Activated naive CD4-positive, alpha-beta T cell (primary cell): ENCODE measurements at regions not wholly inside any gene's neighbourhood (a gene's known extent, or its start where the extent isn't known, plus 50 kb on each side); places are given as distances from the start of the nearest gene placed in this dataset.

ENCODE experiments used
- DNase-seq, 4 experiments: peaks; one replicate each; lab custom pipeline; 2025; lab: John Stamatoyannopoulos, UW

DNA sequence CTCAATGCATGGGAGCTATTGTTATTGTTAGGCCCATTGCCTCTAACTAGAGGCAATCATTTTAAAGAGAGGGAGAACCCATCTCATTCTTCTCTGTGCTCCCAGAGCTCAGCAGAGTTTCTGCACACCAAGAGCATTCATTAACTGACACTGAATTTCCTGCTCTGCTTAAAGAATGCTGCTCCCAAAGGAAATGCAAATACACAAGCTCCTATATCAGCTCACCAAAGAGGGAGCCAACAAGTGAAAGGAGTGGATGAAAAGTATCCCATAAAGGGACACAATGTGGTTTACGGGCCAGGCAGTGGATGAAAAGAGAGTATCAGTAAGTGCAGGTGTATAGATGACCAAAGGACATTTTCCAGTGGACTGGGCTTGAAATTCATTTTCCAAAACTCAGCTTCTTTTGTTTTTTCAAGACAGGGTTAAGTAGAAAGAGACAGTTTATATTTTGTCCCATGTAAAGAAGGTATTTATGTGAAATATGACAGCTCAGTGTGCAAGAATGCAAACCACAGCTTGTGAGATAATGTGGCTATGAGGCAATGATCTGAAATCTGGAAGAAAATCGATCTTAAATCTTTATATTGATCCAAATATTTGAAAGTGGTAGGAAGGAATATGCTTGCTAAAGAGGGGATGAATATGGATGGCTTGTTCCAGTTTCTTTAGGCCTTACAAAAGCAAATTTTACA lies 207.7 kb upstream of the CAMK1G start:
- DNase-seq, result no peak

DNA sequence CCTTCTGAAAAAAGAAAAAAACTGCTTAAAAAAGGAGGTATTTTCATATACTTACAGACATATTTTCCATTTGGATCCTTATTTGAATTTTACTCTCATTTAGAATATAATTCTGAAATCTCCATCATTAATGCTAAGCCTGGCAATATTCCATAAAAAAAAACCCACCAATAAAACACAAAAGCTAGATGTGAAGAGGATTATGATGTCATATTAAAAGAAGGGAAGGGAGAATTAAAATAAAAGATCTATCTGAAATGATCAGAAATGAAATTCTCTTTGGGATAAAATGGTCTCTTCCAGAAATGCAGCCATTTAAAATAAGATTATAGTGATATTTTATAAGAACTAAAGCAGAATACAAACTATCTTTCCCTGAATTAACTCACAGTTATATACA lies 206.7 kb upstream of the CAMK1G start:
- DNase-seq, result no peak

DNA sequence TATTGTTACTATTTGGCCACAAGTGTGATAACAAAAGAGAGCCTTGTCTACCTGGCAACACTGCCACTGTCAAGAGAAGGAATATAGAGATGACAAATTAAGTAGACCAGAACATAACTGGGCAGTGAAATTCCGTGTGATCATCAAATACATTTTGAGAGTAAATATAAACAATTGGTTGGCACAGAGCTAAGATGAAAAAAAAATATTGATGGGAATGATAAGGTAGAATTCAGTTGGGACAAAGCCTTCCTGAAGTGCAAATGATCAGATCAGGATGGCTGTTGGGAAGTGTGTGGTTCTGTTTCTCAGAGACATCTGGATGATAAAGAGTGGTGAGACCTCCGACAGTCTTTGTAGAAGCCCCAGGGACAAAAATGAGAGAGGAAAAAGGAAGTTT lies 205.5 kb upstream of the CAMK1G start:
- no peak for DNase-seq

DNA sequence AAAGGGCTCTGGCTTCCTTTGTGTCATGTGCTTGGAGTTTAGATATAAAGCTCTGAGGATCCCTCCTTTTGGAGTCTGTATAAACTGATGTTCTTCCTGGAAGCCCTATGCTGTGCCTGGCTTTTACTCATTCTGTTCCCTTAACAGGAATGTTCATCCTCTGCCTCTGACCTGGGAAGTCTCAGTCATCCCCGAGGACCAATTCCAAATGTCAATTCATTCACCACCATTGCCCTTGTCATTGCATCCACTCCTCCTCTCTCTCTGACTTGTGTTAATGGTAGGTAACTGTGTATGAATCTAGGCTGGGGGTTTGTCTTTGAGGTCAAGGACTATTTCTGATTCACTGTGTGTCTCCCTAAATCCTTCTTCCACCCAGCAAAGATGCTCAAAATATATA lies 204.2 kb upstream of the CAMK1G start:
- DNase-seq, result no peak

DNA sequence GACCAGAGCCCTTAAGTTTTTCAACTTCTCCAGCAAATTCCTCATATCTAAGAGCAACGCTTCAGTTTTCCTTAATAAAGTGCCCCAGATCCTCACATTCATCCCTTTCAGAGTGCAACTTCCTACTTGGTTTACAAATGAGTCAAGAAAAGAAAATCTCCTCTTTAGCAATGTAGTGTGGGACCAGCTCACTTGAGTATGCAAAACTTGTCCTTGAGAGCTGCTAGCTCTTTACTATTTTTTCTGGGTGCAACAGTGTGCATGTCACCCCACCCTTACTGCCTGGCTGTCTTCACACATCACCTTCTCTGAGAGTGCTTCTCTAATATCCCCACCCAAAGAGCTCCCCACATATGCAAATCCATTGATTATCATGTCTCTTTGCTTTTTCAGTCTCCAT lies 203.1 kb upstream of the CAMK1G start:
- DNase-seq, result no peak

DNA sequence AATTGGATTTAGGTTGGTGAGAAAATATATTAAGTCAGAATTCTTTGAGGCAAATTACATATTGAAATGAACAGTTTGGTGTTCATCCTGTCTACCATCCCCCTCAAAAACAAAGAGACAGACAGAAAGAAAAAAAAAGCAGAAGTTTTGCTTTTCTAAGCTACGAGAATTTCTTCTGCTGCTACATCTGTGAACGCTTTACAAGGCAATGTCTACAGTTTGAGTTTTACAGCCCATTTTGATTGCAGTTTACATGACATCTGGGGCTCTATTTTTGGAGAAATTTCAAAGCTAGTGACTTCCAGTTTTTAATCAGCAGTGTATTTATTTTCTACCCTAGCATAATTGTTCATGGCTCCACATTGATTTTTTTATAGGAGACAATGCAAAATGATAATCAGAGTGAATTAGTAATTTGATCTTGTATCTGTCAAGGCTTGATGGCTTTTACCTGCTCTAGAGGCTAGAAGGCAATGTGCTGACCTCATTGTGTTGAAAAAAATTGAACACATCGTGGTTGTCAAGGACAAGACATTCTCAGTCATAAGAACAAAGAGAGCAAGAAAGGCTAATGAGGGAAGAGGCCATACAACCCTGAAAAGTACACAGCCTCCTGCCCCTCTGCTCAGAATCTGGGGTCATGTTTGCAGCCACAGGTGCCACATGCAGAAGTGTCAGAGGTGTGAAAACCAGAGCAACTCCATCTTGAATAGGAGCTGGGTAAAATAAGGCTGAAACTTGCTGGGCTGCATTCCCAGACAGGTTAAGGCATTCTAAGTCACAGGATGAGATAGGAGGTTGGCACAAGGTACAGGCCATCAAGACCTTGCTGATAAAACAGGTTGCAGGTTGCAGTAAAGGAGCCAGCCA lies 201.0 kb upstream of the CAMK1G start:
- DNase-seq, result no peak

DNA sequence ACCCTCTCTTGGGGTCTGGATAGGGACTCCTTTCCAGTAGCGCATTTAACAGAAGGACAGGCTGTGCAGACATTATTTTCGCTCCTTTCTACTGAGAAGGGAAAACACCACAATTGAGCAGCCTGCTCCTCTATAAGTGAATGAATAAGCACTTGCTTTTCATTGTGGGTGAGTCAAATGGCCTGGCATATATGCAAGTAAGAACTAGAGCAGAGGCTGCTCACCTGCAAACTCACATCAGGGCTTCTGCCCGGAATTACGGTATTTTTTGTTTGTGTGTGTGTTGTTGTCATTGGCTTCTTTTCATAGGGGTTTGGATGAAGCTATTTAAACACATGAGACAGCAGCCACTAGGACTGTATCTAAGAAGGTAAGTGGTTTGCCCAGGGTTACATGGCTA lies 200.1 kb upstream of the CAMK1G start:
- DNase-seq, result no peak

DNA sequence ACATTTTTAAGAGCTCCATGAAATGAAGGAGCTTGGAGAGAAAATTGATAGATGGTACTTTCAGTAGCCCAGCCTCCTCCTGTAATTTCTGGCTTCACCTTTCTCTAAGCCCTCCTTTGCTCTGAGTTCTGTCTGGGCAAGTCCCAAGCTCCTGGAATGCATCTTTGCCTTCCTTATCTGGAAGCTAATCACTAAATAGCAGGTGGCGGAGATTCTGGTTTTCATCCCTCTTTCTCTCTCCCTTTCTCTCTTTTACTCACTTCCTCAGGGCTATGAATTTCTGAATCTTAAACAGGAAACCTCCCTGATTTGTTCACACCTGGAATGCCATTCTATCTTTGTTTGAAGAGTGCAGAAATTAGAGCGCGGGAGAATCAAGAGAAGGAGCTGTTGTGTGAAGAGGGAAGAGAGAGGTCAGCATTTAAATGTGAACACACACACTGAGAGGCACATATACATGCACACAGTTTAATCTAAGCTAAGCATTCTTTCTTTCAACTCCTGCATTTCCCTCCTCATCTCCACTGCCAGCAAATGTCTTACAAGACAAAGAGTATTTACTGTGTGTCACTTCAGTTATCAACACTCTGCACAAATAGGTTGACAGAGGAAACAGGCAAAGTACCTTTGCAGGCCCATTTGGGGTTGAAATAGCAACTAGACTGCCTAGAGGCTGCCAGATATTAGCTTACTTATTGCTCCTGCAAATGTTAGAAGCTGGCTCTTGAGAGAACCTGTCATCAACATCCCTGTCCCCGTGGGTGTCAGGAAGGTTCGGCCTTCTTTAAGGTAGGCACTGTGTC lies 199.4 kb upstream of the CAMK1G start:
- no peak for DNase-seq

DNA sequence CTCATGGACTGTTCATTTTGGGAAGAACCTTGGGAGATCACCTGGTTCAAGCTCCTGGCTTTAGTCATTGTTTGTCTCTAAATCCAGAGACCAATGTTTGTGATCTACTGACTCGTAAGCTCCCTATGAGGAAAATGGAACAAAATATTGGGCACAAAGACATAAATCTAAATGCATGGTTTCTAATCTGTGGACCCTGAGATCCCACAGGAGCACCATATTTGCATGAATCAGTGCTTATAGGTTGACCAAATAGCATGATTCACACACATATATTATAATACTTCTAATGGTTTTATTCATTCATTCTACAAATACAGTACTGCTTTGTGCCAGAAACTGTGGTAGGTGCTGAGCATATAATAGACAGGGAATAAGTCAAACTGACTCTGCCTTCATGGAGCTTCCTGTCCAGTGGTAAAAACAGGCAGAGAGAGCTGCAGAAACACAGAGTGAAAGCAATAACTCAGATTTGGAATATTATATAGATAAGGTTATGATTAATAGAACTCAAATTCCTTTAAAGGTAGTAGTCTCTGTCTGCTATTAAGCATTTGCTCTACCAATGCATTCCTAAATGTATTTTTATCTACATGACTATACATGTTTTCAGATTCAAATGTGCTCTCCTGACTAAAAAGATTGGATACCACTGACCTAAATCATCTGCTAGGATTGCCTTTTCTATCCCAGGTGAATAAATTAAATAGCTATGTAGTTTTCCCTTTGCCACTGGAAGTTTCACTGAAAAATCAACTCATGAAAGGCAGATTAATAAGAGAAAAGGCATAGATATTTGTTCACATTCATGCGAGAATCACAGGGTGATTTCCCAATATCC lies 198.6 kb upstream of the CAMK1G start:
- no peak for DNase-seq

DNA sequence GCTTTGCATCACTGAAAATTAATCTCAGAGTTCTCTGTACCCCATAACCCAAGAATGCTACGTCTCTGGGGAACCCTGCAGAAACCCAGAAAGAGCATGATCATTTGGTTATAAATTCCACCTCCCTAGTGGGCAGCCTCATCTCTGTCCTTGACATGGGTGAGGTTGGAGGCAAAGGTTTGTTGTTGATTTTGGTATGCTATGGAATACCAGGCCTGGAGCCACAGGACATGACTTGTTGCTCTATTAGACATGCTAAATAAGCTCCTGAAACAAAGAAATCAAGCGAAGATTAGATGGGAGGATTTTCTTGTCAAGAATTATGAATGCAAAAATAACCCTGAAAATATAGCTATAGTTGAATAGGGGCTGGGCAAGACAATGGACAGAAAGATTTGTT lies 197.4 kb upstream of the CAMK1G start:
- no peak for DNase-seq

DNA sequence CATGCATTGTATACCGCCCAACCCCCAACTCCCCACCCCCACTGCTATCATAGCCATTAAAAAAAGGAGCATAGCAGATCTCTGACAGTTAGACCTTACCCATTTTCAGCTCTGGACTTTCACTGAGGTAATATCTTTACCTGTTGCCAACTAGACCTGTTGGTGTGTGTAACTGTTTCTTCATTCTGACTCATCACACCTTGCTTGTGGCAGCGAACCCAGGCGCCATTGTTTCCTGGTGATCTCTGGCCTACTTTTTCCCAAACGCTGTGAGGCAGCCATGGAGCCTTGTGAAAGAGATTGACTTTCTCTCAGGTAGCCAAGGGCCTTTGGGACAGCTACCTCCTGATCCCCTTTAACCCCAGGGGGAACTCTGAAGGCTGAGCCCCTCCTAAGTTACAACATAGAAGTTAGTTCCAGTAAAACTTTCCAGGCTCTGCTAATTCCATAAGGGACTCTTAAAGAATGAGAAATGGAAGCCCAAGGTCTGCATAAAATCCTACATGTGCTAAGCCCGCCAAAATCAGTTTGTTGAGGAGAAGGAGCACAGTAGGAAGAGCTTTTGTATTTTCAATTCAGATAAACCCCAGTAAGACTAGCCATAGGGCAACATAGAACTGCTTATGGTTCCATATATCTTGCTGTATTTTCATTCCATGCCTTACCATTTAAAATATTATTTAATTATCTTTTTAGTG lies 196.1 kb upstream of the CAMK1G start:
- no peak for DNase-seq

DNA sequence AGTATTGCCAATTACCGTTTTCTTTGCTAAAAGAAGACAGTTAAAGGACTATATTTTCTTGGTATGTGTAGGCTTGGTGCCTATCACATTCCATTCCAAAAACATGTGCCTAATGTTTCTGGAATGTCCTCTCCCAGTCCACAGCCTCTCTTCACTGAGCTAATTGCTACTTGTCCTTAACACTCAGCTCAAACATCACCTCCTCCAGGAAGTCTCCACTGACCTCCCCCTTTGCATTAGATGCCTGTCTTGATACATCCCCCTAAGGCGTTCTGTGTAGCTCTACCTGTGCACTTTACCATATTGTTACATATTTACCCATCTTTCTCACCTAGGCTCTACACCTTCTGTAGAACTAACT lies 195.6 kb upstream of the CAMK1G start:
- no peak for DNase-seq

DNA sequence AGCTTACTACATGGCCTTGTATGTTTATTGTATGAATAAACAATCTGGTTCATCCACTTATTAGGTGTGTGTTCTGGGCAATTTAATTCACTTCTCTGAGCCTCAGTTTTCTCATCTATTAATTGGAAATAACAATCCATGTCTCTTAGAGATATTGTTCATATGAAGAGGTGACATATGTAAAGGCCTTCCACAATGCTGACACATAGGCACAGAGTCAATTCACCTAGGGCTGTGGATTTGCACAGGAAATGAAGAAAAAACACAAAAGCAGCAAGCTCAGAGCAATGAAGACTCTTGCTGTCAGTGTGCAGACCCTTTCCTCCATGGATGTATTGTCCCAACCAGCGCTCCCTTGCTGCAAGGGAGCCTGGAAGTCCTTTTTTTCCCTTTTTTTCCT lies 195.2 kb upstream of the CAMK1G start:
- no peak for DNase-seq

DNA sequence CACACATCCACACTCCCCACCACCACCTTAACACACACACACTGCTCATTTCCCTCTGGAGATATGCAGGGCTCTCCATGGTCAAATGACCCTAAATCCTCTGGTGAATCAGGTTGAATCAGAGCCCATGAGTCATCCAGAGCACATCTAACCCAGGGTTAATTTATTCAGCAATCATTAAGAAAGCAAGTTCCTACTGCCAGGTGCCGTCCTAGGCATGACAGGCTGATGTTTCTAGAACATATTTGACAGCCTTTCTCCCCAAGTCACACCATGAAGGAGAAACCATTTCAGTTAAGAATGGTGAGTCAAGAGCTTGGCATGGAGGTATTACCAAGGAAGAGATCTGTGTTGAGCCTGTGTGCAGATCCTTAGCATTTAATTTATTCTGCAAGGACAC lies 194.3 kb upstream of the CAMK1G start:
- DNase-seq, result no peak

DNA sequence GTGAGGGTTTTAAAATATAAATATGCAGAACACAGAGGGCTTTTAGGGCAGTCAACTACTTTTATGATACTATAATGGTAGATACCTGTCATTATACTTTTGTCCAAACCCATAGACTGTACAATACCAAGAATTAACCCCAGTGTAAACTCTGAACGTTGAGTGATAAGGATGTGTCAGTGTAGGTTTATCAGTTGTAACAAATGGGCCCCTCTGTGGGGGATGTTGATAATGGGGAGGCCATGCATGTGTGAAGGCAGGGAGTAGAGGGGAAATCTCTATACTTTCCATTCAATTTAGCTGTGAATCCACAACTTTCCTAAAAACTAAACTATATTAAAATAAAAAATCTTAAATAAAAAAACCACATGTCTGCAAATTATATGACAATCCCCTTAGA lies 193.5 kb upstream of the CAMK1G start:
- DNase-seq, result no peak

DNA sequence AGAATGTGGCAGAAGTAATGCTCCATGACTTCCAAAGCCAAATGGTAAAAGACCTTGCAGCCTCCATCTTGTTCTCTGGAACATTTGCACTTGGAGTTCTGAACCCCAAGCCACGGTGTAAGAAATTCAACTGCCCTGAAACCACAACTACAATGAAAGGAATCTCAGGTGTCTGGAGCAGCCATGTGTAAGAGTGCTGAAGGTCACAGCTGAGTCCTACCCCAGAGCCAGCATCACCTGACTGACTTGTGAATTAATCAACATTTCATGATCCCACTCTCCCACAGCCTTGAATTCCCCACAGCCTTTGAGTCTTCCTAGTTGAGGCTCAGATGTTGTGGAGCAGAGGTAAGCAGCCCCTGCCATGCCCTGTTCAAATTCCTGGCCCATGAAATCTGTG lies 192.8 kb upstream of the CAMK1G start:
- no peak for DNase-seq

DNA sequence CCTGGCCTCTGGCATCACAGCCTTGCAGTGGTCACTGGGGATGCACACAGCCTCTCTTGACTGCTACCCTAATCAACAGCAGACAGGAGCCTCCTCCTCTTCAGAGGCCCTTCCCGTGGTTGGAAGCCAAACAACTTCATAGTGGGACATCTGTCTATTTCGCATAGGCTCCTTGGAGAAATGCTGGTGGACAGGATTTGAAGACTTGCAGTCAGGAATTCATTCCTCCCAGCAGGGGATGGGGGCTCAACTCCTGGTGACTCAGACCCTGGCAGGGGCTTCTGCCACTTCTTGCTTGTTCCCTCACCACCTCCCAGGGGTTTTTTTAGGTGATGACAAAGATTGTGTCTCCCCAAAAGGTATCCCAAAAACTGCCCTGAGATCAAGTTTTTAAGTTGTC lies 191.7 kb upstream of the CAMK1G start:
- no peak for DNase-seq

DNA sequence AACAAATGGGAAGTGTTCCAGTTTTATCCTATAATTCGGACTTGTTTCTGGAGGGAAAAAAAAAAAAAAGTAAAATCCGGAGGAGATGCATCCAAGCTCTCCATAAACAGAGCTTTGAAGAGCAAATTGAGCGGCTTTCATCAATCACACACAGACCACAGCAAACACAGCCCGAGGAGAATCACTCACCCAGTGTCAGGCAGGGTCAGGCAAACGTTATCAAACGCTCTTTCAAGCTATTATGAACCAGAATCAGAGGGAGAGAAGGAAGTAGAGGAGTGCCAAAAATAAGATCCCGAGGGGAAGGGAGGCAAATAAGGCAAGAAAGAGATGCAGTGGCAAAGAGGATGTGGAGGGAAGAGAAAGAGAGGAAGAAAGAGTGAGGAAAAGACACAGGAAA lies 188.3 kb upstream of the CAMK1G start:
- no peak for DNase-seq

DNA sequence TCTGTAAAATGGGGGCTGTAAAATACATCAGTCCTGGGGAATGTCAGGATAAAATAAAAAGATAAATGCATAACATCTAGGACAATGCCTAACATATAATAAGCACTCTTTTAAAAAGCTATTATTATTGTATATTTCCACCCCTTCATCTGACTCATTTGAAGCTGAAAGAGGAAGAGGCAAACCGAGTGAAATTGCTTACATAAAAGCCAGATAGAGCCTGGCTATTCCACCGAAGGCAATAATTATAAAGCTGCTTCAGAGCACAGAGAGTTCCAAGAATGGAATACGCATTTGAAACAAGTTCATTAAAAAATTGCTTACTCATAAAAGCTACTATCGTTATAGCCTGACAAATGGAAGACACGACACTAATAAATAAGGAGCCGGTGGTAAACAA lies 186.1 kb upstream of the CAMK1G start:
- DNase-seq, result no peak

DNA sequence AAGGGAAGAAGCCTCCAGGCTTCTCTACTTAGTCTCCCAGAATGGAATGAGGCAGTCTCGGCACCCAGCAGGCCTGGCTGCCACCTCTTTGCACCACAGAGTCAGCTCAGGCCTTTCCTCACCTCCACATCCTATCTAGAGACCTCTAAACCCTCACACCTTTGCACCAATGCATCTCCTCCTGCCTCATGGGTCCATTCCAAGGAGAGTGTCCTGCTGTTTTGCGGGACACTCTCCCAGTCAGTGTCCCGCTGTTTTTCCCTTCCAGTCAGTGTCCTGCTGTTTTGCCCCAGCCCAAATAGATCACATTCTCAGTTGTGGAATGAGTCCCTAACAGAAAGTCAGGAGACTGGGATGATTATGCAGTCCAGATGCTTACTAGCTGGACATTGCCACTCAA lies 185.6 kb upstream of the CAMK1G start:
- DNase-seq, result no peak

DNA sequence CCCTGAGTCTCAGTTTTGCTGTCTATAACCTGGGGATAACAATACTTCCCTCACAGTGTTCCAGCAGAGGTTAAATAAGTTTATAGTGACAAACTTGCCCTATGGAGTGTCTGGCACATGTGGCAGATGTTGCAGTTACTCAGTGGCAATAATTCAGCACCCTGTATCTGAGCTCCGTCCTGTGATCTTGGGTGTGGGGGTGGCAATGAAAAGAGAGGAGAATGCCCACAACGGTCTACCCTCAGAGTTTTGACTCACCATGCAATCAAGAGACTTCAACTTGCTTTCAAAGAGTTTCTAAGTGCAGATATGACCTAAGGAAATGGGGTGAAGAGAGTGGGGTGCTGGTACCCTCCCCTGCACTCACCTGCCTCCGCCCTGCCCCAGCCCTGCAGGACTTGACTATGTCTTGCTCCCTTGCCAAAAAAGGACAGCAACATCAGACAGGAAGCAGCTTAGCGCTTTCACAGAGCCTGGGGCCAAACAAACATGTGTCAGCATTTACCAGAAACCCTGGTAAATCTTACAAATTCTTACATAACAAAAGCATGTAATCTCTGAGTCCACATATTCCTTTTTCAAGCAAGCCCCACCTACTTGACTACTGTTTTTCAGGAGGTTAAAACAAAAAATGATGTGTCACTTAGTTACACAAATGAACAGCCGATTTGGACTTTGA lies 185.1 kb upstream of the CAMK1G start:
- no peak for DNase-seq
